HG02970 (cell line): ENCODE measurements at regions not wholly inside any gene's neighbourhood (a gene's known extent, or its start where the extent isn't known, plus 50 kb on each side); places are given as distances from the start of the nearest gene placed in this dataset.

Experiments
- ATAC-seq: cut with Tn5 transposase; IDR thresholded peaks from one replicate; pipeline ENCODE4 v1.9.1; 2021; ENCODE audit warnings: mild to moderate bottlenecking, moderate library complexity, moderate number of reproducible peaks; ENCODE audit not compliant: unreplicated experiment, low FRiP score

- ATAC-seq = no peak
Observed at GRCh38 chrX:30951003-30951402, 61.9 kb upstream of the TAB3 start.

- no peak for ATAC-seq
Observed at GRCh38 chrX:30950391-30950790, 61.3 kb upstream of the TAB3 start.

GRCh38 chrX:30949554-30949953, 60.5 kb upstream of the TAB3 start:
- ATAC-seq = no peak

GRCh38 chrX:30948626-30949025, 59.6 kb upstream of the TAB3 start:
- no peak for ATAC-seq

- ATAC-seq = no peak
Observed at GRCh38 chrX:30948051-30948450, 59.0 kb upstream of the TAB3 start.

- ATAC-seq = no peak
Observed at GRCh38 chrX:30943984-30944383, 54.9 kb upstream of the TAB3 start.

- no peak for ATAC-seq
Observed at GRCh38 chrX:30941898-30942297, 52.8 kb upstream of the TAB3 start.

GRCh38 chrX:30939928-30940327, 50.9 kb upstream of the TAB3 start:
- ATAC-seq = no peak
